ENCODE measurements at regions not wholly inside any gene's neighbourhood (a gene's known extent, or its start where the extent isn't known, plus 50 kb on each side); places are given as distances from the start of the nearest gene placed in this dataset.
"Not testable (repeated sequence)": the region's sequence is repeated elsewhere in the genome, so short reads cannot be mapped to it uniquely, and the experiment has no call there.

GRCh38 chr11:104682206-104682605, 216.1 kb downstream of the CASP12 start:
- DNase-seq (ENCODE audit: low read depth) = no peak
- TF ChIP-seq, protein P1, sequence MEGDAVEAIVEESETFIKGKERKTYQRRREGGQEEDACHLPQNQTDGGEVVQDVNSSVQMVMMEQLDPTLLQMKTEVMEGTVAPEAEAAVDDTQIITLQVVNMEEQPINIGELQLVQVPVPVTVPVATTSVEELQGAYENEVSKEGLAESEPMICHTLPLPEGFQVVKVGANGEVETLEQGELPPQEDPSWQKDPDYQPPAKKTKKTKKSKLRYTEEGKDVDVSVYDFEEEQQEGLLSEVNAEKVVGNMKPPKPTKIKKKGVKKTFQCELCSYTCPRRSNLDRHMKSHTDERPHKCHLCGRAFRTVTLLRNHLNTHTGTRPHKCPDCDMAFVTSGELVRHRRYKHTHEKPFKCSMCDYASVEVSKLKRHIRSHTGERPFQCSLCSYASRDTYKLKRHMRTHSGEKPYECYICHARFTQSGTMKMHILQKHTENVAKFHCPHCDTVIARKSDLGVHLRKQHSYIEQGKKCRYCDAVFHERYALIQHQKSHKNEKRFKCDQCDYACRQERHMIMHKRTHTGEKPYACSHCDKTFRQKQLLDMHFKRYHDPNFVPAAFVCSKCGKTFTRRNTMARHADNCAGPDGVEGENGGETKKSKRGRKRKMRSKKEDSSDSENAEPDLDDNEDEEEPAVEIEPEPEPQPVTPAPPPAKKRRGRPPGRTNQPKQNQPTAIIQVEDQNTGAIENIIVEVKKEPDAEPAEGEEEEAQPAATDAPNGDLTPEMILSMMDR (IDR thresholded peaks at IDR 0.05; ENCODE audit: insufficient read depth, low read depth, low read length, missing control alignments) = no peak
- H3K4me3 ChIP-seq (ENCODE audit: low read length) = no peak overlapping the region

- no peak overlapping the region for H3K4me3 ChIP-seq (ENCODE audit: low read length)
- no peak for DNase-seq (ENCODE audit: low read depth)
- TF ChIP-seq, protein P1 (IDR thresholded peaks at IDR 0.05; ENCODE audit: insufficient read depth, low read depth, low read length, missing control alignments) = no peak
These were observed 219.0 kb downstream of the CASP12 start for GRCh38 chr11:104679258-104679657.

GRCh38 chr11:104678408-104678807, 219.9 kb downstream of the CASP12 start:
- TF ChIP-seq, protein P1 (IDR thresholded peaks at IDR 0.05; ENCODE audit: insufficient read depth, low read depth, low read length, missing control alignments) = no peak
- H3K4me3 ChIP-seq (ENCODE audit: low read length) = no peak overlapping the region
- peak; percentile 42 for DNase-seq (ENCODE audit: low read depth)

DNA sequence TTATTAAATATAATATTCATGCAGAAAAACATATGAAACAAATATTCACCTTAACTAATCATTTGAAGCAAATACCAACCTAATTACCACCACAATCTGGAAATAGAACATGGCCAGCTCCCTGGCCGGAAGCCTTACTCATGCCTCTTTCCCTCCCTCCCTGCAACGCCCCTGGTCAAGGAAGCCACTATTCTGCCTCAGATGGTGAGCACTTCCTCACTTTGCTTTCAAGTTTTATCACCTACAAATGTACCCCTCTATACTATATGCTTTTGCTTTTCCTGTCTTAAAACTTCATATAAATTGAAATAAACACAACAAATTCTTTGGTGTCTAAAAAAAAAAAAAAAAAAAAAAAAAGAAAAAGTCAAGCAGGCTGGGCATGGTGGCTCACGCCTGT, 221.2 kb downstream of the CASP12 start:
- H3K4me3 ChIP-seq (ENCODE audit: low read length); DNase-seq (ENCODE audit: low read depth): not testable (repeated sequence)

- TF ChIP-seq, protein P1 (IDR thresholded peaks at IDR 0.05; ENCODE audit: insufficient read depth, low read depth, low read length, missing control alignments) = no peak
- DNase-seq (ENCODE audit: low read depth) = no peak
- H3K4me3 ChIP-seq (ENCODE audit: low read length) = no peak overlapping the region
These were observed 225.4 kb downstream of the CASP12 start for GRCh38 chr11:104672897-104673296.

DNA sequence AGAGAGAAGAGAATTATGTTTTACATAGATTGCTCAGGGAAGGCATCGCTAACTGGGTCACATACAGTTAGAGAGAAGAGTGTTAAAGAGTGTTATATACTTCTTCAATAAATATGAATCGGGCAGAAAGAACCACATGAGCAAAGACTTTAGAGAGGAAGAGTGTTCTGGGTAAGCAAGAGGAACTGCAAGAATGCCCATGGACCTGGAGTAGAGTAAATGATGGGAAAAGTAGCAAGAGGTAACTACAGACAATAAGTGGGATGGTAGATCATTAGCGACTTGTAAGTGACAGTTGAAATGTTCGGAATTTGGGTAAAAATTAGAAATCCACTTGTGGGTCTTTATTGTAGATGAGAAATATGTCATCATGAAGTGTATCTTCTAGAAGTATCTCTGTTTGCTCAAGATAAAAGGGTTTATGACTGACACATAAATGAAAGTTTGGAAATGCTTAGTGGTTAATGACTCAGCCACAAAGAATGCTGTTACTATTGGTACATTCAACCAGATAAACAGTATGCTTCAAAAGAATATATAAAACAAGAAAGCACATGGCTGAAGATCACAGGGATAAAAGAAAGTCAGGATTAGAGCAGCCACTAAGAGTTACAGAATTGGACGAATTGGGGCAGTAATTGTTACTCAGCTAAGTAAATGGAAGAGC, 229.3 kb downstream of the CASP12 start:
- DNase-seq (ENCODE audit: low read depth) = peak; percentile 92
- H3K4me3 ChIP-seq (ENCODE audit: low read length) = no peak overlapping the region
- TF ChIP-seq, protein P1 (IDR thresholded peaks at IDR 0.05; ENCODE audit: insufficient read depth, low read depth, low read length, missing control alignments) = no peak

- TF ChIP-seq, protein P1 (IDR thresholded peaks at IDR 0.05; ENCODE audit: insufficient read depth, low read depth, low read length, missing control alignments) = no peak
- no peak overlapping the region for H3K4me3 ChIP-seq (ENCODE audit: low read length)
- DNase-seq (ENCODE audit: low read depth) = no peak
These were observed 231.6 kb downstream of the CASP12 start for GRCh38 chr11:104666624-104667023.
